Astrocyte of the hippocampus (primary cell): ENCODE measurements at regions not wholly inside any gene's neighbourhood (a gene's known extent, or its start where the extent isn't known, plus 50 kb on each side); places are given as distances from the start of the nearest gene placed in this dataset.

Experiments used
- DNase-seq: peaks from one replicate; pipeline ENCODE4 v3.0.0; 2011; ENCODE audit warnings: low read depth, low spot score

DNA sequence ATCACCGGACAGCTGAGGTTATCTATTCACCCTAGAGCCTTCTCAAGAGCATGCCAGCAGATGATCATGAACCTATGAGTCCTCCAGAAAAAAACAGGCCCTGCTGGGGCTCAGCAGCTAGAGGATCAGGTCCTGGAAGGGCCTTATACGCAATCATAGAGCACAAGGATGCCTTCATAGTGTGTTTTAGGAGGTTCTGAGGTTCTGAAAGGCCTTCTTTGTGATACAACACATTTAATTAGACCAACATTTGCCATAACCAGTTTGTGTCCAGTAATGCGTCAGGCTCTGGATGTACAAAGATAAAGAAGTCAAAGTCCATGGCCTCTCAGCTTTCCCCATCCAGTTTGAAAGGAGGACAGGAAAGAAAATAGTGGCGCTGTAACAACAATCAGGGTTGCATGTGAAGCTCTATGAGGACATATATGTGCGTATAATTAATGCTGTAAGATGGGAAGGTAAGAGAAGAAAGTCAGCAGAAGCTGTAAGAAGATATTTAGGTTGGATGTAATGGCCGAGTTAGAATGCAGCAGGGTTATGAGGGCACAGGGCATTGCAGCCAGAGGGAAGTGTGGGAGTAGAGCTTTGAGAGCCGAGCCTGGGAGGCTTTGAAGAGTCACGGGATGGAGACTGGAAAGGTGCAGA, 302.6 kb upstream of the TBL1XR1 start:
- no peak for DNase-seq

DNA sequence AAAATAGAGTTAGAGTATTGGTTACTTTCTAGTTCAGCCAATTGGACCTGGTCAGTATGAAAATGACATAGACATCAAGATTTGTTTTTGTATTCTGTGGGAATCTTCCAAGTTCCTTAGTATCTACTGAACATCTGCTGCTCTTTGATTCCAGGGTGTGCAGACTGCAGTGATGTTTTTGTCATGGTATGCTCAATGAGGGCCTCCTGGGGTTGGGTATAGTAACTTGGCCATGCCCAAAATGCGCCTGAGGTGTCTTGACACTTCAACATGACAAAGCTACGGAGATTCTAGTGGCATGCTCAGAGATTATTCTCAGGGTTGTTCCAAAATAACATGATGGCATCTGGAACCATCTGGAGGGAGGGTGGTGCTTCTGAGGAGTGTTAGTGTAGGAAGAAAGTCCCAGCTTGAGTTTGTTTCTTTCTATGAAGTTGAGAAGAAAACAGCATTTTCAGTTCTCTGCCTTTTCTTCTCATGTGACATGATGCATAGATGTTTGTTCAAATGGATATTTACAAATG, 313.5 kb upstream of the TBL1XR1 start:
- DNase-seq: no peak

DNA sequence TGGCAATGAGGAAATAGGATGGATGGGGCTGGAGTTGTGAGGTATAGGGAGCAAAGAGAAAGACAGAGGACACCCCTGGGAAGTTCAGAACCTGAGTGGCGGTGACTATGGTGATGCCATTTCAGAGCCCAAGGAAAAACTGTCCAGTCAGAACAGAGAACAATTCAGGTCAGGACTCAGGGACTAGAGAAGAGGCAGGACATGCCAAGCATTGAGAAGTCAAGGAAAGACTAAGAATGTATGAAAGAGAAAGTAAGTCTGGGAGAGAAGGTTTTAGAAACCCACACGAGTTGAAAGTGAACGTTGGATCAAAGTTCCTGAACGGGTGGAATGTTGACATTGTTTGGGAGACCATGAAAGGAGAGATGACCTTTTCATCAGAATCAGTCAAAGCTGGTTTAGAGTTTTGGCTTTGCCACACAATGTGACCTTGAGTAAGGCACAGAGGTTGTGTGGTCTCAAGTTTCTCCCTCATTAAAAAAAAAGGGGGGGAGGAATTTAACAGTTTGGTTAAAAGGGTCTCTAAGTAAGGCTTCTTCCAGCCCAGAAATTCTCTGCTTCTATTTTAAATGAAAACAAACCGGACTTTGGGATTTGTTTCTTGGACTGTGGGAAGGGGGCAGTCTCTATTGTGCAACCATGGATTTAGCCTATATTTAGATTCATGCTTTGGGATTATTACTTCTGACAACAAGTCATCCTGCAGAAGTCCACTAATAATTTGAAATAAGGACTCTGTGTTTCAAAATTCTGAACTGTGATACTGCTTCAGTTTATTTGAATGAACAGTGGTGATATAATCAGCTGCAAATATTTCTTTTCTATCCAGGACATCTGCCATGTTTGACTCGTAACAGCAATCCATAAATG, 315.9 kb upstream of the TBL1XR1 start:
- DNase-seq: no peak

DNA sequence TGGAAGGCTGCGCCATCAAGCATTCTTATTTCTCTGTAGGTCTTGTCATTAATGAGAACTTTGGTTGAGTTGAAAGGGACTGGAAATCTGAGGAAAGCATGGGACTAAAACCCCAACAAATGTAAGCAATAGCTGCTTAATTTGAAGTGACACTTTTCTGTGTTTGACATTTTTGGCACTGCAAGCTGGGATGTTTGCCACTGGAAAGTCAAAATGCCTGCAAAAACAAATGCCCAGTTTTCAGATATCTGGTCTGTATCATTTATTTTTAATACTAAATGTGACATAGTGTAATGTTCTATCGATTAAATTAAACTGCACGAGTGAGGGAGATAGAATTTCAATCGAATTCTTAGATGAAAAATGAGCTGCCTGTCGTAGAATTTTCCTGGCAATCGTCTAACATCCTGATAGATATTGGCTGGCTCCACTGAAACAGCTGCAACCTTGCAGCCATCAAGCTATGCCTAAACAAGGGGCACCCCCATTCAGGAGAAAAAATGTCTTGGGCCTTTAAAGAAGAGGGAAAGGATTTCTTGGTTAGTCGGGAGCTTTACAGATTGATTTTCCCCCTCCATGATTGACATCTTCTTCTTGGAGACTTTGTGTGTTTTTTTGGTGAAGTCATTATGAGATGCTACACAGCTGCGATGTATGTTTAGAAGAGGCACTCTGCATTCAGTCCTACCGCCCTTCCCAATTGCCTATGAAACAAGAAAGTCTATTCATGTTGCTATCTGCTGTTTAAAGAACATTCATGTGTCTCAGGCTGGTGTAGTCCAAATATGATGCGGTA, 316.7 kb upstream of the TBL1XR1 start:
- no peak for DNase-seq

DNA sequence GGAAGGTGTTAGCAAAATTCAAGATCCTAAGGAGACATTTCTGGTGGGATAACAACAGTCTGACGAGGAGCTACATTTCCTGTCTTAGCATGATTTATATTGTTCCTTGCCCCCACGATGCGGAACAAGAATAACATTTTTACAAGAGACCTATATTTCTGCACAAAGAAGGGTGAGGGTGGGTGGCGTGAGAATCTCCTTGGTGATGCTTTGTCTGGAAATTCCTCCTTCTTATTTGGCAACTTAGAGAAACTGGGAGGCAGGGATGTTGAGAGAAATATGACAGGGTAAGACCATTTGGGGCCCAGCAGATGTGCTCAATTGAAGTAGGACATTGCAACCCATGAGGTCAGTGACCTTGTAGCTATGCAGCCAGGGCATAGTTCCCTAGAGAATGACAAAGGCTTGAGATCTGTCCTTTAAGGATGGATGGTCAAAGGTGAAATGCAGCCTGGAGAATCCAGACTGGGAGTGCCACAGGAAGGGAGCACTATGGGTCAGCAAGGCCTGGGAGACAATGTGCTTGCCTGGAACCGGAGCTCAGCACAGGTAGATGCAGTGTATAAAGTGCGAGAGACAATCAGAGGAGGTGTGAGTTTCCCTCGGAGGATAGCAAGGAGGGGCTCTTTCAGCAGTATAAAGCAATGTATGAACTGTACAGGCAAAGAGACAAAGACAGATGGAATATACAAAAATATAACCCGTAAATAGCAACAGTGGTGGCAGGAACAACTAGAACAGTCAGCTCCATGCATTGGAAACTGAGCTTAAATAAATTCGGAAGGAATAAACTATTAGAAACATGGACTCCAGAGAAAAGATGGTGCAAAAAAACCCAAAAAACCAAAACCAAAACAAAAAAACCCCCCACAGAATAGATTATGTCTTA, 317.6 kb upstream of the TBL1XR1 start:
- no peak for DNase-seq

DNA sequence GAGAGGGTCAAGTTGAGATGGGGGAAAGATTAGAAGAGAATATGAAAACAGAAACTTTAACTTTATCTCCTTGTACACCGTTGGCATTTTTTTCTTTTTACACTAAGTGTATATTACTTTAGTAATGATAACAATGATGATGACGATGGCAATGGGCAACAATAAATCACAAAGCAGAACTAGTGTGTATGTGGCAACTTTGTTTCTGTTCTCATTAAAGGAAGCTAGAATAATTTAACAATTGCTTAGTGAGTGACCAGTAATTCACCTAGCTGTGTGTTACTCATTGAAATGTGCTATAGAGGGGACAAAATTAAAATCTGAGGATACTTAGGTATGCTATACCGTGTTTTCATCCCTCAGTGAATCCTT, 318.5 kb upstream of the TBL1XR1 start:
- DNase-seq: no peak

DNA sequence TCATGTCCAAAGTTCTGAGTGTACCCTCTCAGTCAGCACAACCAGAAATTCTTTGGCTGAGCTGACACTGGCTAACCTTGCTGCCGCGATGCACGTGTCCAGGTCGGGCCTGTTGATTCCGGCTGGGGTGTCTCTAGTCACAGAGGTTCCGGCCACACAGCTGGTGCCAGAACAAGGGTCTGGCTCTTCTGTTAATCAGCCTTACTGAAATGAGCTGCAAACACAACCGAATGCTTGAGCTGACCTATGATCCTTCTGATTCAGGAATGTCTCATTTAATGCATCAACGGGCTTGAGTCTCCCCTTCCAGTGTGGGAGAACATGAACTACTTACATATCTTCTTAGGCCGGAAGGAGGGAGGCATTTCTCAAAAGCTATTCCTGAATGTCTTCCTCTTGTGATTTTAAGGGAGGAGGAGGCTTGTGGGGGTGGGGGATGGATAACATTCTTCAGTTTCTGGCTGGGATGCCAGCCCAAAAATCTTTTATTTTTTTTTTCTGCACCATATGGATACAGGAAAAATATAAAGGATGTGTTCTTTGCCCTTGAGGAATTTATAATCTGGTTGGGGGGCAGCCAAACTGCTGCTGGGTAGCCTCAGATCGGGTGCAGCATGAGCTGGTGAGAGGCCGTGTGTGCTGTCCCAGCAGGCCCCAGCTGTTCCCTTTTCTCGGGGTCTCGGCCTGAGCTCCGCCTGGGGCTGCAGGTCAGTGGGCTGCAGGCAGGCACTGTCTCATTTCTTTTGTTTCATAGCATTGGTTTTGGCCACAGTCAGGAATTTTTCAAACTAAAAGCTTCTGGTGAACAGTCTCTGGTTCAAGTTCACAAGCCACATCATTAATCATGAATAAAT, 319.1 kb upstream of the TBL1XR1 start:
- DNase-seq: peak; percentile 93

DNA sequence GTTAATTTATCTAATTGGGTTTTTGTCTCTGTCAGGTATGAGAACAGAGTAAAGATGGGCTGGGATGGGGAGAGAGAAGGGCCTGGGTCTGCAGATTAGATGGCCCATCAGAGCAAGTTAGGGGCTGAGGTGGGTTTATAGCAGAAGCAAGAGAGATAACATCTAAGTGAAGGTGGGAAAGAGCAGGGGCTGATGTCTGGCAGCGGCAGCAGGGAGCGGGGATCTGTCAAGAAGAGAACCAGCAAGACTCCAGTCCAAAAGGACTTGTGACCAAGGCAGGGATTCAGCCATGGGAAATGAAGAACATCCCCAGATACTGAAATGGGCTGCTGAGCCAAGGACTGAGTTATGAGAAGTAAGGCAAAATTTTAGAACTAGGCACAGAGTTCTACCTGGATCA, 320.6 kb upstream of the TBL1XR1 start:
- no peak for DNase-seq

DNA sequence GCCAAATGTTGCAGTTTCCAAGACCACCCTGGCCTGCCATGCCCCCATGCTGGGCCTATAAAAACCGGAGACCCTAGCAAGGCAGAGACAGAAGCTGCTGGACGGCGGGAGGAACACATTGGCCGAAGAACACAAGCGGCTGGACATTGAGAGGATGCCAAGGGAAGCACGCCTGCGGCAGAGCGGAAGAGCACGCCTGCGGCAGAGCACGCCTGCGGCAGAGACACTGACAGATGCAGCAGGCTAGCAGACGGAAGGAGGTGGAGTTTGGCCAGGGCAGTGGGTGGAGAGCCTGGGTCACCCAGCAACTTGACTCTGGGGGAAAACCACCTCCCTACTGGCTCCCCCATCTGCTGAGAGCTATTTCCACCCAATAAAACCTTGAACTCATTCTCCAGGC, 322.3 kb upstream of the TBL1XR1 start:
- no peak for DNase-seq

DNA sequence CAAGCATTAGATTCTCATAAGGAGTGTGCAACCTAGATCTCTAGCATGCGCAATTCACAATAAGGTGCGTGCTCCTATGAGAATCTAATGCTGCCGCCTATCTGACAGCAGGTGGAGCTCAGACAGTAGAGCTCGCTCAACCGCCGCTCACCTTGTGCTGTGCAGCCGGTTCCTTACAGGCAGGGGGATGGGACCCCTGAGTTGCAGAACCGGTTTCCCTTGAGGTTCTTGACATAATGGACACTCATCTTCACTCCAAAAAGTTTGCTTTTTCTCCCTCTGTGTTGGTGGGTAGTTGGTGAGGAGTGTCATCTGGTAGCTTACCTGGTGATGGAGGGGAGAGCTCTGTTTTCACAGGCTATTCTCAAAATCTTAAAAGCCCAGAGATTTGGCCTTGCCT, 324.0 kb upstream of the TBL1XR1 start:
- DNase-seq: no peak

DNA sequence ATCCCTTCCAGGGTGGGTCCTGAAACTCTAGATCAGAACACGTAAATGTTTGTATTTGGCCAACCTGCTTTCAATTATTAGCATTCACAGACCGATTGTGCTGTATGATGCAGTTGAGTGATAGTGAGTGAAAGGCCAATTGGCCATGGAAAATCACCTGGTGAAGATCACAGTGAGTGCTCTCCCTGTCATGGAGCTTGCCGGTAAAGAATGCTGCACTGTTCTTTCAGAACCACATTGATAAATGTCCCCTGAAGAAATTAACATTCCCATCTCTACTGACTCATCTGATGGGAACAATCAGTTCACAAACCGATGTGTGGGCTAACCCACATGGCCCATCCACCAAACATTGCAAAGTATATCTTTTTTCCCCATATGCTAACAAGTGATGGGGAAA, 324.8 kb upstream of the TBL1XR1 start:
- DNase-seq: no peak

DNA sequence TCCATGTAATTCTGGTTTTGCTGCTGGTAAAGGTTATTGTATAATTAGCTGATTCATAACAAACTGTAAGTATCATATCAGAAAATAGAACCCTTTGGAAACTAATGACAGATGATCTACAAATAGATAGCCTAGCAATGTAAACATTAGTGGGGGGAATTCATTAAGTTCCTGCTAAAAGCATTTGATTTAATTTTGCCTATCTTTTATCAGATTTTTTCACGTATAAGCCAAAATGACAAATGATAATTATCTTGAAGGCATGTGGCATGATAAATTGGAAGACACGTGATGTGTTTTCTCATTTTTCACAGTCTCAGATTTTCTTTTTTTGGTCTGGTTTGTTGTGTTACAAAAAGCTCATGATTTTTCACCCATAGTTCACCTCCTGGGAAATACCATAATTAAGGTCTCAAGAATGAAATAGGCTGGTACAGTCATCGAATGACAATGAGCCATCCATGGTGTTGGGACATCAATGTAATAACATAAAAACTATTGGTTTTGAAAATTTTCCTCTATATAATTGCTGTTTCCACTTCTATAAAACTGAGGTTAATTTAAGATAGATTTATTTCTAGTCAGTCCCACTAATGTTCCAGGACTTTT, 325.9 kb upstream of the TBL1XR1 start:
- no peak for DNase-seq

DNA sequence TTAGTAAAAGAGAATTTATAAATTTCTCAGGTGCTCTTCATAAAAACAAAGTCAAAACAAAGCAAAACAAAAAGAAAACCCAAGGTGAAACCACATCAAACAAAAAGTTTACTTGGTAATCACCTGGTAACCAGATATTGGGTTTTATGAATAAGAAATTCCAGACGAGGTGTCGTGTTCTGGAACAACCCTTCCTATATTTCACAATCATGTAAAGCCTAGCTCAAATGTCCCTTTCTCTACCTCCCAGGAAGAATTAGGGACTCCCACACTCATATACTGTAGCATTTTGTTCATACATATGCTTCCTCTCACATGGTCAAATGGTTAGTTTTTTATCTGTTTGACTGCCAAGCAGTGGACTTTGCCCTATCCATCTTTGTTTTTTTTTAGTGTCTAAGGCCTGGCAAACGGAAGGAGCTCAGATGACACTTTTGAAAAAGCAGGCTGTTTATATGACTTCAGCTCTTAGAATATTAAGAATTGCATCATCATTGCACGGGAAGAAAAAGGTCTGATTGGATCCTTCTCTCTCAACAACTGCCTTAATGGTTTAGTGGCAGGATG, 326.7 kb upstream of the TBL1XR1 start:
- no peak for DNase-seq

DNA sequence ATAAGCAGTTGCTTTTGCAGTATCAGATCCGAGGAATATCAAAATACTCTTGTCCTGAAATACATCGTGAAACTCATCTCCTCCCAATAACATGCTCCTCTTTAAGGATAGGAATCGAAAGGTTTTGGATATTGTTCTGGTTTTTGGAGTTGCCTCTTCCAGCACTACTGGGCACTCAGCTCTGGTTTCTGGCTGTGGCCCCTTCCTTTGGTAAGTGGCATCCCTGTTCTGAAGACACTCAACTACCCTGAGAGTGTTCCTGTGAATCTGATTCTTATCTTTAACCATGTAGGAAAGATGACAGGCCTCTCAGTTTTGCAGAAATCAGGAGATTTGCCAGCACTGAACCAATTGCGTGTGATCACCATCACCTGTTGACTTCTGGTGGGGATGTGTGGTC, 327.5 kb upstream of the TBL1XR1 start:
- no peak for DNase-seq

DNA sequence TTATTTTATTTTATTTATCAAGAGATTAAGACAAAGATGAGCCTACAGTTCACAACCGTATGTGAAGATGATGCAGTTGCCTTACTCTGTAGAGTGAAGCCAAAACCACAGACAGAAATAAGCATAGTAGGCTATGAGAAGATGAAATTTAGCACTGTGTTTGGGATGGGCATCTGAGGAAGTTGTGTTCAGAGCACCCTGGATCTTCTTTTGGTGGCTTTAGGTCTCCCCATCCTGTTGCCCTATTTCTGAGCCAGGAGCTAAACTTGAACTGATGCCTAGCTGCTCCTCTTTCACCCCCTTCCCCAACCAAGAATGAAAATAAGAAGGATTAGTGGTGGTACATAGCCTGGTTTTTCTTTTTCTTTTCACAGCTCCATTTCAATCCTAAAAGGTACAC, 328.1 kb upstream of the TBL1XR1 start:
- DNase-seq: peak; percentile 26

DNA sequence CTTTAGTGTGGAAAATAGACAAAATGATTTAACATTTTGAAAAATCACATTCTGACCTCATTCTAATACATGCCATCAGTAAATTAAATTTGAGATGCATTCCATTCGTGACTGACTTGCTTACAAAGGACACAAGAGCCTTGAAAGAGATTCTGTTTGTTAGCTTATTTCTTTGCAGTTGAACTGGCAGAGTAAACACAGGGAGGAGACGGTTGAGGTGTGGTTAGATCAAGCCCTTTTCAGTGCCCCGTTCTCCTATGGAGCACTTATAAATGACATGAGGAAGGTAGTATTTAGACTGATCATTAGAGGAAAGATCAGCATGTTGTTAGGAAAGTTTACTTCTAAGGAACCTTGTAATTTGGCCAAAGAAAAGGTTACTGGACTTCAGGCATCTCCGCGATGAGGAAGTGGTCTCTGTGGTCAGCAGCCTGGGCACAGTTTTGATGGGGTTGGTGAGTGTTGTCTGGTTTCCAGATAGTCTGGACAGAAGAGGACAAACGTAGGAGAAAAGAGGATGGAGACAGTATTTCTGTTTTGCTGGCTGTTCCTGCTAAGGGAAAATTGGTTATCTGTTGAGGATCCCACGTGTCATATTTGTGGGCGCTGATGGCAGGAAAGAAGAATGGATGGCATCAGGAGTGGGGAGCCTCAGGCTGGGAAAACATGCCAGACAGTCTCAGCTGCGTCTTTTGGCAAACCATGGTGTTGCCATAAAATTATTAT, 328.9 kb upstream of the TBL1XR1 start:
- peak; percentile 96 for DNase-seq

DNA sequence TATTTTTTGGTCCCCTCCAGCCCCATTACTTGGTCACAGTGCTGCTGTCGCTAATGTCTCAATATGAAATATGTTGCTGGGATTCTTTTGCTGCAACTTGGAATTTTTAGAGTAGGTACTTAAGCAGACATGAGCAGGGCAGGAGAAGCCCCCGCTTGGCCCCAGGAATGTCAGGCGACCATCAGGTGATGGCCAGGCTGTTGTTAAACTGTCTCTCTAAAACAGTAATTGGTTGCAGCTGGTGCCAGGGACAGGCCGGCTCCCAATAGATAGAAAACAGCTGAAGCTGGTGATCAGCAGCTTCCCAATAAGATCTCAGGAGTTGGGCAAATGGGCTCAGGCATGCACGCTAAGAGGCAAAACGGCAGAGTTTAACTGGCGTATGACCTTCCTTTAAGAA, 329.9 kb upstream of the TBL1XR1 start:
- DNase-seq: no peak

DNA sequence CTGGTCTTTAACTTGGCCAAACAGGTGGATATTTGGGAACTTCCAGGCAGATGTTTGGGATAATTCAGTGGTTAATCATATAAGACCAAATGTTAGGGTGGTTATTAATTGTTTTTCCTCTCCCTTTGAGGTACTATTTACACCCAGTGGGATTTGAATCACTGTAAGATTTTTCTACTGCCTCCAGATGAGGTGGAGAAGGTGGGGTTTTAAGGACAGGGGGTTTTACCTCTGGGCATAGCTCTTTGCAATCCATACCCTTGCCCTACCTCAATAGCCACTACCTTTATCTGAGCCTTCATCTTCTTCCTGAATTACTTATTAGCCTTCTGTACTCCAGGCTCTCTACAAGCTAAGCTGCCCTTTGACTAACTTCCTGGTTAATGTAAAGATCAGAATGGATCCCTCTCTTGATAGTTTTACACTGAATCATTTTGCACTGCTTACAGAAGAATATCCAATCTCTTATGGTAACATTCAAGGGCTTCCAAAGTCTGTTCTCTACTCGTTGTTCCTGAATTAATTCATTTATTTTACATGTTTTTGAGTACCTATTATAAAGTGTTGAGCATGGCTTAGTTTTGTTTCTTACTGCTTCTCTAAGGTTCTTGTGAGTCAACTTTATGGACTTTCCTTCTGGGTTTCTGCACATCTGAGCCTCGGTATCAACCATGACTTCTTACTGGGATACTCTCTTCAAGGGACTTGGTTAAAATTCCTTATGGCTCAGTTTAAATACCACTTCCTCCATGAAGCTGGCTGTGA, 331.2 kb upstream of the TBL1XR1 start:
- no peak for DNase-seq
